Sciatic nerve (tissue), 2 donors: ENCODE measurements at regions not wholly inside any gene's neighbourhood (a gene's known extent, or its start where the extent isn't known, plus 50 kb on each side); places are given as distances from the start of the nearest gene placed in this dataset.
"Not testable (repeated sequence)": the region's sequence is repeated elsewhere in the genome, so short reads cannot be mapped to it uniquely, and the experiment has no call there.

Experiments
- ATAC-seq: fragments of 200-7000 bp; cut with Tn5 transposase; one replicate; pipeline ENCODE4 v1.9.1; 2020; ENCODE audit warnings: mild to moderate bottlenecking, moderate library complexity
- DNase-seq: peaks from one replicate; pipeline ENCODE4 v3.0.0-alpha.2; 2020; ENCODE audit warnings: low spot score
- intact Hi-C: fragments of 100-400 bp; cut with DNase I; formaldehyde crosslinking; loops from one replicate; pipeline ENCODE4 v1.14.2; 2022
- donor health status: DM: no; HTN: no; CAD: no.
- donor health status: DM: no; HTN: no; CAD: no.

DNA sequence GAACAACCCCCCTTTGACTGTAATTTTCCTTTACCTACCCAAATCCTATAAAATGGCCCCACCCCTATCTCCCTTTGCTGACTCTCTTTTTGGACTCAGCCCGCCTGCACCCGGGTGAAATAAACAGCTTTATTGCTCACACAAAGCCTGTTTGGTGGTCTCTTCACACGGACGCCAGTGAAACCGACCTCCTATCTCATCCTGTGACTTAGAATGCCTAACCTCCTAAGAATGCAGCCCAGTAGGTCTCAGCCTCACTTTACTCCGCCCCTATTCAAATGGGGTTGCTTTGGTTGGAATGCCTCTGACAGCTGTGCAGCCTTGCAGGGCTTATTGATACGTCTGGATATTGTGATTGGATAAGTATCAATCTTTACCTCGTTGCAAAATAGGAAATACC, 243.8 kb upstream of the PROK2 start:
- ATAC-seq, intact Hi-C loops, DNase-seq: not testable (repeated sequence)

GRCh38 chr3:72028307-72028706, 243.4 kb upstream of the PROK2 start:
- ATAC-seq, DNase-seq: not testable (repeated sequence)

DNA sequence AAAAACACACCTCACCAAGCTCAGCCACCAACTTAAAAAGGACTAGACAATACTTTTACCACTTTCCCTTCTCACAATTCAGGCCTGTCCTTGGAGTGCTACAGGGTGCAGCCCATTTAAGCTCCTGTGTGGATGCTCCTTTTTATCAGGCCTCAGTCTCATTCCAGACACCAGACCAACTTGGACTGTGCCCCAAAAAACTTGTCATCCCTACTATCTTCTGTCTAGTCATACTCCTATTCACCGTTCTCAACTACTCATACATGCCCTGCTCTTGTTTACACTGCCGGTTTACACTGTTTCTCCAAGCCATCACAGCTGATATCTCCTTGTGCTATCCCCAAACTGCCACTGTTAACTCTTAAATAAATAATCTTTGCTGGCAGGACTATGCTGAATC, 242.8 kb upstream of the PROK2 start:
- ATAC-seq, intact Hi-C loops, DNase-seq: not testable (repeated sequence)

More at GRCh38 chr3:72028307-72028706, 243.4 kb upstream of the PROK2 start:
- intact Hi-C loops = not testable (repeated sequence)

DNA sequence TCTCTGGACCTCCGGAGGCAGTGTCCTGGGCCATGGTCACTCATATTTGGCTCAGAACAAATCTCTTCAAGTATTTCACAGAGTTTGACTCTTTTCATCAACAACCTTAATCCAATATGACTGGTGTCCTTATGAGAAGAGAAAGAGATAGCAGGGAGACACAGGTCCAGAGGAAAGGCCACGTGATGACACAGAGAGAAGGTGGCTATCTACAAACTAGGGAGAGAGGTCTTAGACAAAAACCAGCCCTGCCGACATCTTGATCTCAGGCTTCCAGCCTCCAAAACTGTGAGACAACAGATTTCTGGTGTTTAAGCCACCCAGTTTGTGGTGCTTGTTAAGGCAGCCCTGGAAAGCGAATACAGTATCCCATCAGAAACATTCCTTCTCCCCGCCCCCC, 237.1 kb upstream of the PROK2 start:
- ATAC-seq (no peak), DNase-seq (no peak)
- intact Hi-C loops = no loop called here

DNA sequence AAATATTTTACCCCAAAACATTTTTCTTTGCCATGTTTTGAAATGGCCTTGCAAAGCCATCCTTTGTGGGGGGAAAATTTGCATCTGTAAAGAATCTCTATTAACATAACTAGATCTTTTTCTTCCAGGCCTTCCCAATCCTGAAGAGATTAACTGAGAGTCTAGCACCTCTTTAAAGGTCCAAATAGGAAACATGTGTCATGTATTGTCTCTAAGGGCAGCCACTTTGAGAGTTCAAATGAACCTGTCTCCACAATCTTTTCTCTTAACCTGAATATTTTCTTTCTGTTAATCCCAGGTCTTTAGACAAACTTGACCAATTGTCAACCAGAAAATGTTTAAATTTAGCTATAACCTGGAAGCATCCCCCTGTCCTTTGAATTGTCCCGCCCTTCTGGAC, 236.6 kb upstream of the PROK2 start:
- intact Hi-C loops = no loop called here
- ATAC-seq = no peak

GRCh38 chr3:72018343-72018984, 233.5 kb upstream of the PROK2 start:
- no peak for ATAC-seq
- no peak for DNase-seq
- intact Hi-C loops = no loop called here

More for the DNA sequence above, 236.6 kb upstream of the PROK2 start:
- no peak for DNase-seq

- intact Hi-C loops = no loop called here
- no peak for DNase-seq
- ATAC-seq = no peak
These were observed 233.0 kb upstream of the PROK2 start for GRCh38 chr3:72017935-72018334.

DNA sequence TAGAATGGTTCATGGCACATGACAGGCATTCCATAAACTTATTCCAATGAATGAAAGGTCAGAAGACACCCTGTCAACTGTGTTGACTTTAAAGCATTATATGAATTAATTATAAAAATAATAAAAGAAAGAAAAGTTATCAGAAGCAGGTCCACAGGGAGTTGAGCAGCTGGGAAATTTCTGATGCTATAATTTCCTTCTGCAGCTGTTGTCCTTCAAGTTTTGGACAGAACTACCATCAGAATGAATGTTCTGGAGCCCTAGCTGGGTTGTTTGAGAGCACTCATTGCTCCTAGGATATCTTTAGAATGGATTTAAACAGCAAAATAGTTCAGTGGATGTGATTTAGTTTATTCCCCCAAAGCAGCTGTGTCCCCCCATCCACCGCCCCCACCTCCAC, 232.4 kb upstream of the PROK2 start:
- ATAC-seq = no peak
- intact Hi-C loops = no loop called here

GRCh38 chr3:72015463-72015862, 230.5 kb upstream of the PROK2 start:
- ATAC-seq = no peak
- intact Hi-C loops = no loop called here
- no peak for DNase-seq

More for the DNA sequence above, 232.4 kb upstream of the PROK2 start:
- no peak for DNase-seq

DNA sequence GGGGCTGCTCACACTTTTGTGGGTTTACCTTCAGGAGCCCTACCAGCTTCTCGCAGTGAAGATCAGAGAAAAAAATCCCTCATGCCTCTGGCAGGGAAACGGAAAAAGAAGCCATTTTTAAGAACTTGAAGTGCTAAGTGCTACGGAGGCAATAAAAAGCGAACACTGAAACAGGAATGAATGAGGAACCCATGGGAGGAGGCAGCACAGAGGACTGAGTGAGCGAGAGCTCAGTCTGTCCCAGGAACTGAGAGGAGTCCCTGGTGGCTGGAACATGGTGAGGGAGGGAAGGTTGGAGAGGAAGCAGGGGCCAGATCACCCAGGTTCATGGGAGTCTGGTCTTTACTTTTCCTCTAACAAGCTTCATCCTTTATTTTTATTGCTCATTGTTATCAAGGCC, 228.1 kb upstream of the PROK2 start:
- intact Hi-C loops = no loop called here
- ATAC-seq (no peak), DNase-seq (no peak)

- intact Hi-C loops = no loop called here
- DNase-seq (no peak), ATAC-seq (no peak)
These were observed 227.4 kb upstream of the PROK2 start for GRCh38 chr3:72012363-72012762.

DNA sequence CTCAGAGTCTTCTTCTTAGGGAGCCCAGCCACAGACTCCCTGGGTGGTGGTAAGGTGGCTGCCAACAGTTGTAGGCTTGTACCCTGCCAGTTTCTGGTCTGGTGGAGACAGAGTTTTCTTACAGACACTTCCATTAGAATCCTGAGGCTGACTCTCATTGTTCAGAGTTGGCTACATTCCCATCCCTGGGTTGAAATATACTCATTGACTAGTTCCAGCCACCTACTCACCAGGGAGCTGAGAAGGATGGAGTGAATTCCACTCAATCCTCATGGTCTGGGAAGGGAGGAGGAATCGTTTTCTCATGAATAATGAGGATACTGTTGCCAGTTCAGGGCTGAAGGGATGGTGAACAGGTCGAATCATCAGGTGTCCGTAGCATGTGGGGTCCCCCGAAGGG, 226.5 kb upstream of the PROK2 start:
- ATAC-seq (no peak), DNase-seq (no peak)
- intact Hi-C loops = no loop called here

DNA sequence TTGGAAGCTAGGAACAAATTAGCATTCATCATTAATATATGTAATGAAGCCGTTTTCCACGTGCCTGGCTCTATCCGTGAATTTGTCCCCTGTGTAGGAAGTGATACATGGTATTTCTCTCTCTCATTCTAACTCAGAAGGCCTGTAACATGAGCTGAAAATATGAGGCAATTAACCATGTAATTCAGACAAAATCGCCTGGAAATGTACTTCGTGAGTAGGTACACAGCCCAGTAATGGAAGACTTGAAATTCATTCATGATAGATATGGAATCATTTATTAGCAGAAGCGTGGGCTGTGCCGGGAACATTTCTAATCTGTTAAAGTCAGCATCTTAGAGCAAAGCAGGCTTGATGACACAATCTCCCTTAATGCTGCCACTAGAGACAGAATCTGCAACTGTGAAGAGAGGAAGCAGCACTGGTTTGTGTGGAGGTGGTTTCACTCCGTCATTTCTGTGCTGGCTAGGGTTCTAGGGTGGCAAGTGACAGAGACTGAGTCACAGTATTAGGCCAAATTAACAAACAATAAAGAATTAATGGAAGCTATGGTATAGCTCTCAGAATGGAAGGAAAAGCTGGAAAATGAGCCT, 225.0 kb upstream of the PROK2 start:
- intact Hi-C loops = no loop called here
- ATAC-seq (no peak), DNase-seq (no peak)

DNA sequence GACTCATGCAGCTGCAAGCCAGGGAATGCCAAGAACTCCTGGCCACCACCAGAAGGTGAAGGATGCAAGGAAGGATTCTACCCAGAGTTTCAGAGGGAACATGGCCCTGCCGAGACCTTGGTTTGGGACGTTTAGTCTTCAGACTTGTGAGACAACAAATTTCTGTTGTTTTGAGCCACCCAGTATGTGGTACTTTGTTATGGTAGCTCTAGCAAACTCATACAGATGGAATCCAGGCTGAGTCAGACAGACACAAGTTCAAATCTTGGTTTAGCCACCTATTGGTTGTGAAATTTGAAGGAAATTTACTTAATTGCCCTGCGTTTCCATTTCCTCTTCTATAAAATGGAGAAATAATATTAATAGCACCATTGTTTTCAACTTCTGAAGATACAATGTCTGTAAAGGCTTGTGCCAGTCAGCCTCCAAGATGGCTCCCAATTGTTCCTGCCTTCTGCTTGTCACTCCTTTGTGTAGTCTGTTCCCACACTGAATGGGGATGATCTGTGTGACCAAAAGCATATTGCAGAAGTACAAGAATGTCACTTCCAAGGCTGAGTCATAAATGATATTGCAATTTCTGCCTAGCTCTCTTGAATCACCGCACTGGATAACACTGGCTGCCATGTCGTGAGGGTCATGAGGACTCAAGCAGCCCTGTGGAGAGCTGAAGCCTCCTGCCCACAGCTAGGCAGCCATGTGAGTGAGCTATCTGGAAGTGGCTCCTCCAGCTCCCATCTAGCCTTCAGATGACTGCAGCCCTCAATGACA, 223.5 kb upstream of the PROK2 start:
- no peak for DNase-seq
- ATAC-seq = peak; percentile 26
- intact Hi-C loops = no loop called here

DNA sequence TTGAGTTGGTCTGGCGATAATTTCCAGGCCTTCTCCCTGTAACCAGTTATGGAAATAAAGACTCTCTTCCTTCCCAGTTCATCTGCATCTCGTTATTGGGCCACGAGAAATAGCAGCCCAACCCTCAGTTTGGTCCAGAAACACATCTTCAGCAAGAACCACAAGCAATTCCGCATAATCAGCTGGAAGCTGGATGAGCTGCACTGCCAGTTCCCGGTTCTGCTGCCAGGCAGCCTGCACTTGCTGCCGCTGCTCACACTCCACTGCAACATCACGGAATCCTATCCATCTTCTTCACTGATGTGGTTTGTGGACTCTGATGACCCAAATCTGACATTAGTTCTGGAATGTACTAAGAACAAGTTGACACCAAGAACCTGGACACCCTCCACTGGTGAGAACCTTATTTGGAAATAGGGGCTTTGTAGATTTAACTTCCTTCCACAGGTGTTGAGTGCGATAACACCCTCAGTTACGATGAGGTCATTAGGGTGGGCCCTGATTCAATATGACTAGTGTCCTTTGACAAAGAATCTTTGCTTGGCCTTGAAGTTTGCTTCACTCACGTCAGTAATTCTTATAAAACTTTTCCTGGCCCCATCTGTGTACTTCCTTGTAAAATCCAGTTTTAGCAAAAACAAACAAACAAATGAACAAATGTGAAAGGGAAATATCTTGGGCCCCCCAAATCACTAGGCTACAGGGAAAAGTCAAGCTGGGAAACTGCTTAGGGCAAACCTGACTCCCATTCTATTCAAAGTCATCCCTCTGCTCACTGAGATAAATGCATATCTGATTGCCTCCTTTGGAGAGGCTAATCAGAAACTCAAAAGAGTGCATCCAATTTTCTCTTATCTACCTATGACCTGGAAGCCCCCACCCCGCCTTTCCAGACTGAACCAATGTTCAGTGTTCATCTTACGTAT, 221.9 kb upstream of the PROK2 start:
- ATAC-seq = no peak
- DNase-seq = no peak
- intact Hi-C loops = no loop called here

DNA sequence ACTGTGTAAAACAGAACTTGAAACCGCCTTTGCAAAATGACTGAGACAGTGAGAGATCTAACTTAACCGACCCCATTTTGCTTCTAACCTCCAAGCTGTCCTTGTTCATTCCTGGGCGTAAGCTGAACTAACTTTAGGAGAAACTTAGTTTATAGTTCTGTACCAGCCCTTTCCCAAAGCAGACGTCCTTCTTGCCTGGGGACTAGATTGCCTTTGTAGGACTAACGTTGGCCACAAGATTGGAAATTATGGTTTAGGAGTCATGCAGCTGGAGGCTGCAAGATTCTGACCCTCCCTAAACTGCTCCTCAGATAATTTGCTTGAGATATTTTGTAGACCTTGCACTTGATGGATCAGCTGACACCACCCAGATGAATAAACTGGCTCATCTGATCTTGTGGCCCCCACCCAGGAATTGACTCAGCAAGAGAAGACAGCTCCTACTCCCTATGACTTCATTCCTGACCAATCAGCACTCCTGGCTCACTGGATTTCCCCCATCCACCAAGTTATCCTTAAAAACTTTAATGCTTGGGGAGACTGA, 219.9 kb upstream of the PROK2 start:
- no peak for DNase-seq
- intact Hi-C loops = no loop called here
- no peak for ATAC-seq

GRCh38 chr3:72003936-72004335, 219.0 kb upstream of the PROK2 start:
- ATAC-seq (no peak), DNase-seq (no peak)
- intact Hi-C loops = no loop called here

- ATAC-seq = no peak
- intact Hi-C loops = no loop called here
- no peak for DNase-seq
These were observed 216.8 kb upstream of the PROK2 start for GRCh38 chr3:72001758-72002157.
